ENCODE measurements at regions not wholly inside any gene's neighbourhood (a gene's known extent, or its start where the extent isn't known, plus 50 kb on each side); places are given as distances from the start of the nearest gene placed in this dataset.

GRCh38 chr16:26561303-26561702 lies 505.4 kb upstream of the C16orf82 start:
- TF ChIP-seq CTCF (IDR thresholded peaks at IDR 0.05; ENCODE audit: borderline replicate concordance, extremely low read depth, low read length, poor library complexity, severe bottlenecking) (no peak), EZH2 (IDR thresholded peaks at IDR 0.05; ENCODE audit: borderline replicate concordance, low read depth, low read length, severe bottlenecking) (no peak)

Measured in DND-41 (cell line).